PC-3 (cell line): ENCODE measurements at regions not wholly inside any gene's neighbourhood (a gene's known extent, or its start where the extent isn't known, plus 50 kb on each side); places are given as distances from the start of the nearest gene placed in this dataset.

Experiments
- ATAC-seq: fragments of 200-7000 bp; cut with Tn5 transposase; 2 replicates; pipeline ENCODE4 v1.9.1; 2020; ENCODE audit warnings: mild to moderate bottlenecking, moderate library complexity
- BruUV-seq: library from RNA; stranded (reverse); fragments of 400-500 nt; replicated peaks from 2 replicates; lab custom pipeline; 2021; lab: Mats Ljungman, UMichigan
- CTCF ChIA-PET: fragments of 300-600 bp; sonication (Branson Sonifier 250); formaldehyde crosslinking; loops from one replicate; lab custom pipeline; 2022; ENCODE audit warnings: antibody characterized with exemption; lab: Charles Lee
- POLR2A ChIA-PET: fragments of 300-600 bp; sonication (Branson Sonifier 250); formaldehyde crosslinking; loops from one replicate; lab custom pipeline; 2022; ENCODE audit warnings: antibody characterized with exemption; ENCODE audit not compliant: unreplicated experiment; lab: Charles Lee
- DNase-seq: peaks from one replicate; pipeline ENCODE4 v3.0.0-alpha.2; 2015
- H2AFZ ChIP-seq: fragments of 300-600 bp; sonication (generic); 2 replicates; pipeline ENCODE4 v1.6.0; 2016; ENCODE audit warnings: antibody characterized with exemption, low read length
- H3F3A ChIP-seq: fragments of 300-600 bp; sonication (generic); one replicate; pipeline ENCODE4 v1.6.0; 2017; ENCODE audit warnings: antibody characterized with exemption, low read length, control low read depth, mild to moderate bottlenecking; ENCODE audit not compliant: unreplicated experiment
- H3K27ac ChIP-seq: fragments of 300-600 bp; sonication (generic); 2 replicates; pipeline ENCODE4 v1.5.1; 2016; ENCODE audit warnings: mild to moderate bottlenecking, low read length
- H3K27me3 ChIP-seq: fragments of 300-600 bp; sonication (generic); 2 replicates; pipeline ENCODE4 v1.6.1; 2016; ENCODE audit warnings: low read length, mixed read lengths
- H3K36me3 ChIP-seq: fragments of 300-600 bp; sonication (generic); 2 replicates; pipeline ENCODE4 v1.6.1; 2016; ENCODE audit warnings: low read depth, mixed run types, low read length, mixed read lengths
- H3K4me1 ChIP-seq: fragments of 300-600 bp; sonication (generic); 2 replicates; pipeline ENCODE4 v1.5.1; 2016; ENCODE audit warnings: low read length; ENCODE audit not compliant: insufficient read depth
- H3K4me2 ChIP-seq: fragments of 300-600 bp; sonication (generic); 2 replicates; pipeline ENCODE4 v1.6.0; 2016; ENCODE audit warnings: low read length
- H3K4me3 ChIP-seq: fragments of 300-600 bp; sonication (generic); 2 replicates; pipeline ENCODE4 v1.5.1; 2016; ENCODE audit warnings: mild to moderate bottlenecking, low read length, mixed read lengths
- H3K79me2 ChIP-seq: fragments of 300-600 bp; sonication (generic); 2 replicates; pipeline ENCODE4 v1.6.1; 2017; ENCODE audit warnings: low read length, mixed read lengths
- H3K9ac ChIP-seq: fragments of 300-600 bp; sonication (generic); 2 replicates; pipeline ENCODE4 v1.6.0; 2016; ENCODE audit warnings: mild to moderate bottlenecking, low read length
- H3K9me2 ChIP-seq: fragments of 300-600 bp; sonication (generic); replicated peaks from 2 replicates; pipeline ENCODE4 v1.6.1; 2016; ENCODE audit warnings: mixed run types, low read length, mixed read lengths
- H3K9me3 ChIP-seq: fragments of 300-600 bp; sonication (generic); 2 replicates; pipeline ENCODE4 v1.6.1; 2016; ENCODE audit warnings: low read length, mixed read lengths
- H4K20me1 ChIP-seq: fragments of 300-600 bp; sonication (generic); 2 replicates; pipeline ENCODE4 v1.6.1; 2016; ENCODE audit warnings: low read length, mixed read lengths
- EZH2 ChIP-seq: fragments of 300-600 bp; sonication (generic); IDR thresholded peaks from one replicate; pipeline ENCODE4 v1.6.1; 2017; ENCODE audit warnings: antibody characterized with exemption, mild to moderate bottlenecking, low read length; ENCODE audit not compliant: unreplicated experiment
- EZH2phosphoT487 ChIP-seq: fragments of 300-600 bp; sonication (generic); IDR thresholded peaks from 2 replicates; pipeline ENCODE4 v1.6.1; 2018; ENCODE audit warnings: mild to moderate bottlenecking, antibody characterized with exemption, low read length, borderline replicate concordance
- intact Hi-C: fragments of 100-400 bp; cut with micrococcal nuclease; formaldehyde crosslinking; loops from 2 replicates; pipeline ENCODE4 v1.9.0; 2023
- TF ChIP-seq, protein P1 (sequence below): fragments of 300-600 bp; sonication (generic); conservative IDR thresholded peaks from 2 replicates; pipeline ENCODE4 v1.5.1; 2017; ENCODE audit warnings: antibody characterized with exemption, low read depth, mild to moderate bottlenecking, low read length

DNA sequence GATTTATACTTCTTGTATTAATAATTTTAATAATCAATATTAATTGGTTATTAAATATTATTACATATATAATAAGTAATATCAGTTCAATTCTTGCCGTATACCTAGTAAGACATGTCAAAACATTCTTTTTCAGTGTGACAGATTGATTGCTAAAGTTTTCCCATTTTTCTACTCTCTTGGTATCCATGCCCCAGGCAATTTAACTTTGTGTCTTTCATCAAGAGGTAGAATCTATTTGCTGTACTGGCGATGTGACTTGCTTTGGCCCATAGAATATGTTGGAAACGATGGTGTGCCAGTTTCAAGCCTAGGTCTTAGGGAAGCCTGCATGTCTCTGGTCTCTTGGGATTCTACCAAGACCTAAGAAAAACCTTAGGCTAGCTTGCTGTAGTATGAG is 436.1 kb upstream of the ADAMTS5 start:
- no peak overlapping the region for H3K4me2 ChIP-seq
- no peaks in the 10 kb centered on the region for H3K27me3 ChIP-seq
- no peak overlapping the region for H3K4me3 ChIP-seq
- TF ChIP-seq, protein P1, sequence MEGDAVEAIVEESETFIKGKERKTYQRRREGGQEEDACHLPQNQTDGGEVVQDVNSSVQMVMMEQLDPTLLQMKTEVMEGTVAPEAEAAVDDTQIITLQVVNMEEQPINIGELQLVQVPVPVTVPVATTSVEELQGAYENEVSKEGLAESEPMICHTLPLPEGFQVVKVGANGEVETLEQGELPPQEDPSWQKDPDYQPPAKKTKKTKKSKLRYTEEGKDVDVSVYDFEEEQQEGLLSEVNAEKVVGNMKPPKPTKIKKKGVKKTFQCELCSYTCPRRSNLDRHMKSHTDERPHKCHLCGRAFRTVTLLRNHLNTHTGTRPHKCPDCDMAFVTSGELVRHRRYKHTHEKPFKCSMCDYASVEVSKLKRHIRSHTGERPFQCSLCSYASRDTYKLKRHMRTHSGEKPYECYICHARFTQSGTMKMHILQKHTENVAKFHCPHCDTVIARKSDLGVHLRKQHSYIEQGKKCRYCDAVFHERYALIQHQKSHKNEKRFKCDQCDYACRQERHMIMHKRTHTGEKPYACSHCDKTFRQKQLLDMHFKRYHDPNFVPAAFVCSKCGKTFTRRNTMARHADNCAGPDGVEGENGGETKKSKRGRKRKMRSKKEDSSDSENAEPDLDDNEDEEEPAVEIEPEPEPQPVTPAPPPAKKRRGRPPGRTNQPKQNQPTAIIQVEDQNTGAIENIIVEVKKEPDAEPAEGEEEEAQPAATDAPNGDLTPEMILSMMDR: no peak
- TF ChIP-seq EZH2 (no peak), EZH2phosphoT487 (no peak)
- H2AFZ ChIP-seq: no peak overlapping the region
- CTCF ChIA-PET: no interaction called here
- no peaks in the 10 kb centered on the region for H4K20me1 ChIP-seq
- intact Hi-C loops: no loop called here
- POLR2A ChIA-PET: no interaction called here
- H3F3A ChIP-seq: no peaks in the 10 kb centered on the region
- ATAC-seq (no peak), DNase-seq (no peak)
- H3K9ac ChIP-seq: no peak overlapping the region
- H3K9me2 ChIP-seq: no peaks in the 10 kb centered on the region
- no peaks in the 10 kb centered on the region for H3K36me3 ChIP-seq
- no peaks in the 10 kb centered on the region for H3K4me1 ChIP-seq
- H3K9me3 ChIP-seq: peaks cover 5% of the 10 kb centered on the region; the same call in 1 of the 2 replicates
- BruUV-seq: no TSS peak
- no peaks in the 10 kb centered on the region for H3K79me2 ChIP-seq
- H3K27ac ChIP-seq: no peak overlapping the region

DNA sequence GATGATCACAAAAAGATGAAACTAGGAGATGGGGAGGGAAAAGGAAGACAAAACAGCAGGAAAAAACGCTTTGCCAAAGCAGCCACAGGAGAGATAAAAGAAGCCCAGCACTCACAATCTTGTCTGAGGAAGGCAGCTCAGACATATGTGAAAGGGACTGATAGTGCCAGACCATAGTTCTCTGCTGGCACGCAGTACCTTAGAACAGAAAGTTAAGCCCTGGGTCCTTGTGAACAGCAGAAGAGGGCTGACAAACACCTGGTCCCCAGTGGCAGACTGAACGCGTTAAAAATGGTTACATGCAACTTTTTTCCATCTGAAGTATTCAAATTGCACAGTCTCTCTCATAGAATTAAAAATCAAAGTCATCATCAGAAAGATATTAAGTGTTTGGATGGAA is 433.2 kb upstream of the ADAMTS5 start:
- intact Hi-C loops: no loop called here

DNA sequence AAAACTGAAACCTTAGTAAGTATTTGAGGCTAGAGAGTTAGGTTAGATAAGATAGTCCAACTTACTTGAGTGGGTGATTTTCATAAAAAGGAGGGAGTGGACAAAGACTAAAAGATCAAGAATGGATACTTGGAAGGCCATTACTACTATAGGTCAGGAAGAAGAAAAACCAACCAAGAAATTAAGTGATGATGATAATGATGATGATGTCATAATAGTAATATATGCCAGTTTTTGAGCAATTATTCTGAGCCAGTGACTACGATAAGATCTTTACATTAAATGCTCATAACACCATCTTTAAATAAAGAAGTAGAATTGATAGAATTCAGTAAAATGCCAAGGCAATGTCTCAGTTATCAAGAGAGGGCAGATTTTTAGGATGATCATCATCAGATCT is 430.7 kb upstream of the ADAMTS5 start:
- ATAC-seq (no peak), DNase-seq (no peak)
- H3K4me1 ChIP-seq: no peaks in the 10 kb centered on the region
- no peak overlapping the region for H3K27ac ChIP-seq
- no peaks in the 10 kb centered on the region for H3K79me2 ChIP-seq
- TF ChIP-seq EZH2 (no peak), EZH2phosphoT487 (no peak)
- TF ChIP-seq, protein P1: no peak
- H2AFZ ChIP-seq: no peak overlapping the region
- H3F3A ChIP-seq: no peaks in the 10 kb centered on the region
- no peak overlapping the region for H3K9ac ChIP-seq
- no peak overlapping the region for H3K4me3 ChIP-seq
- ChIA-PET POLR2A (no interaction called here), CTCF (interaction anchor here (0.6 kb wide), 1 partner anchor 228 kb away, joined by 3 read pairs; no protein-coding TSS in a partner anchor)
- BruUV-seq: no TSS peak
- no peak overlapping the region for H3K4me2 ChIP-seq
- H3K9me2 ChIP-seq: no peaks in the 10 kb centered on the region
- no peaks in the 10 kb centered on the region for H4K20me1 ChIP-seq
- no peaks in the 10 kb centered on the region; the same call in 1 of the 2 replicates for H3K9me3 ChIP-seq
- H3K36me3 ChIP-seq: no peaks in the 10 kb centered on the region
- intact Hi-C loops: no loop called here
- no peaks in the 10 kb centered on the region for H3K27me3 ChIP-seq

More for the DNA sequence above, 433.2 kb upstream of the ADAMTS5 start:
- Histone ChIP-seq H3F3A (no peaks in the 10 kb centered on the region), H3K27ac (no peak overlapping the region), H4K20me1 (no peaks in the 10 kb centered on the region), H3K9me3 (no peaks in the 10 kb centered on the region; the same call in 1 of the 2 replicates), H3K79me2 (no peaks in the 10 kb centered on the region), H3K36me3 (no peaks in the 10 kb centered on the region), H3K9ac (no peak overlapping the region), H2AFZ (no peak overlapping the region), H3K27me3 (no peaks in the 10 kb centered on the region), H3K4me2 (no peak overlapping the region), H3K4me1 (no peaks in the 10 kb centered on the region), H3K4me3 (no peak overlapping the region), H3K9me2 (no peaks in the 10 kb centered on the region)
- ChIA-PET CTCF (no interaction called here), POLR2A (no interaction called here)
- BruUV-seq: no TSS peak
- DNase-seq: no peak
- ATAC-seq: no peak
- TF ChIP-seq, protein P1: no peak
- TF ChIP-seq EZH2phosphoT487: no peak
